Trophoblast cell (in vitro differentiated cells and primary cell): ENCODE measurements at regions not wholly inside any gene's neighbourhood (a gene's known extent, or its start where the extent isn't known, plus 50 kb on each side); places are given as distances from the start of the nearest gene placed in this dataset.

Experiments used
- DNase-seq, 2 donors: peaks; one replicate each; pipeline ENCODE4 v3.0.0-alpha.2; 2016
- H2AFZ ChIP-seq: 2 replicates; pipeline ENCODE4 v1.6.1; 2013; ENCODE audit warnings: low read length, moderate library complexity, mild to moderate bottlenecking; ENCODE audit not compliant: insufficient read depth, poor library complexity
- H2AK5ac ChIP-seq: 2 replicates; pipeline ENCODE4 v1.6.1; 2013; ENCODE audit warnings: mild to moderate bottlenecking, low read length
- H2BK120ac ChIP-seq: 2 replicates; pipeline ENCODE4 v1.6.1; 2013; ENCODE audit warnings: low read length, mild to moderate bottlenecking, moderate library complexity; ENCODE audit not compliant: insufficient read depth, poor library complexity
- H2BK12ac ChIP-seq: 2 replicates; pipeline ENCODE4 v1.6.1; 2013; ENCODE audit warnings: mild to moderate bottlenecking, low read length, moderate library complexity
- H2BK5ac ChIP-seq: 2 replicates; pipeline ENCODE4 v1.6.1; 2013; ENCODE audit warnings: low read length, low read depth, moderate library complexity, mild to moderate bottlenecking; ENCODE audit not compliant: poor library complexity
- H3K14ac ChIP-seq: 2 replicates; pipeline ENCODE4 v1.6.1; 2013; ENCODE audit warnings: mild to moderate bottlenecking, low read length
- H3K18ac ChIP-seq: 2 replicates; pipeline ENCODE4 v1.6.1; 2013; ENCODE audit warnings: mild to moderate bottlenecking, low read length
- H3K23ac ChIP-seq: 2 replicates; pipeline ENCODE4 v1.6.1; 2013; ENCODE audit warnings: low read length
- H3K27ac ChIP-seq: 2 replicates; pipeline ENCODE4 v1.5.1; 2013; ENCODE audit warnings: low read depth, mild to moderate bottlenecking, inconsistent platforms, low read length, moderate library complexity
- H3K27me3 ChIP-seq: 2 replicates; pipeline ENCODE4 v1.6.1; 2013; ENCODE audit warnings: inconsistent platforms, mild to moderate bottlenecking, low read length, moderate library complexity; ENCODE audit not compliant: insufficient read depth
- H3K36me3 ChIP-seq, 2 experiments: 1 replicate in 1 of 2; 2 replicates in 1 of 2; pipeline ENCODE4 v1.6.1; 2013; ENCODE audit warnings: low read length in 2 of 2, mild to moderate bottlenecking in 2 of 2, moderate library complexity in 1 of 2; ENCODE audit not compliant: insufficient read depth in 2 of 2, control insufficient read depth in 1 of 2
- H3K4ac ChIP-seq: 2 replicates; pipeline ENCODE4 v1.6.1; 2013; ENCODE audit warnings: low read depth, mild to moderate bottlenecking, low read length, moderate library complexity
- H3K4me1 ChIP-seq, 2 experiments: 1 replicate in 1 of 2; 2 replicates in 1 of 2; pipeline ENCODE4 v1.6.1; 2013; ENCODE audit warnings: low read length in 2 of 2, mild to moderate bottlenecking in 2 of 2, moderate library complexity in 1 of 2; ENCODE audit not compliant: insufficient read depth in 2 of 2, control insufficient read depth in 1 of 2
- H3K4me2 ChIP-seq: 2 replicates; pipeline ENCODE4 v1.6.1; 2013; ENCODE audit warnings: inconsistent platforms, mild to moderate bottlenecking, low read length, moderate library complexity
- H3K4me3 ChIP-seq: 2 replicates; pipeline ENCODE4 v1.5.1; 2013; ENCODE audit warnings: mild to moderate bottlenecking, low read depth, low read length, inconsistent platforms
- H3K79me1 ChIP-seq: one replicate; pipeline ENCODE4 v1.6.1; 2013; ENCODE audit warnings: low read length
- H3K79me2 ChIP-seq: 2 replicates; pipeline ENCODE4 v1.6.1; 2013; ENCODE audit warnings: low read length, mild to moderate bottlenecking; ENCODE audit not compliant: control insufficient read depth, insufficient read depth, poor library complexity
- H3K9ac ChIP-seq: 2 replicates; pipeline ENCODE4 v1.6.1; 2013; ENCODE audit warnings: mild to moderate bottlenecking, low read length
- H3K9me3 ChIP-seq: 2 replicates; pipeline ENCODE4 v1.6.1; 2013; ENCODE audit warnings: low read depth, mild to moderate bottlenecking, control low read depth, inconsistent platforms, low read length; ENCODE audit not compliant: insufficient read depth
- H4K12ac ChIP-seq: 2 replicates; pipeline ENCODE4 v1.6.1; 2013; ENCODE audit warnings: low read depth, mild to moderate bottlenecking, low read length, moderate library complexity
- H4K8ac ChIP-seq: 2 replicates; pipeline ENCODE4 v1.6.1; 2013; ENCODE audit warnings: low read depth, mild to moderate bottlenecking, low read length, moderate library complexity
- H4K91ac ChIP-seq: one replicate; pipeline ENCODE4 v1.6.1; 2013; ENCODE audit warnings: low read depth, mild to moderate bottlenecking, low read length, moderate library complexity
- WGBS: extraction: QIAGEN DNeasy Blood & Tissue Kit; methylation state at CpG from one replicate; pipeline ENCODE4 v1.1.7; 2013; ENCODE audit warnings: missing lambda C conversion rate; ENCODE audit not compliant: insufficient read length, insufficient coverage; ENCODE audit errors: extremely low coverage; 5-methylcytosine and 5-hydroxymethylcytosine counted together

DNA sequence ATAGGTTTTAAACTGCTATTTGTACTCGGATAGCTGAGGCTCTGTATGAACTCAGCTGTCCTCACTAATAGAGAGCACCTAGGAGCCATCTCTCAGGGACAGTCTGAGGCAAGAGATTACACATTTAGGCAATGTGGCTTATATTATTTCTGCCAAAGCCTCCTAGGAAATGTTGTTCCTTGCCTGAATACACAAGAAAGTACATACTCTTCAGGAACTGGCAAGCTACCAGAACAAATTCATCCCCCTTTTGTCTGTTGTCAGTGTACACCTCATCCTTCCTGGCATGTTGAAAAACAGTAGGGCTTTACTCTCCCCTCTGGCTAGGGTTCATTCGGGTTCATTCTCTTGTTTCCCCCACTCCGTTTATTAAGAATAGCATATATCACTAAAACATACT, 615.9 kb upstream of the FAT3 start:
- Histone ChIP-seq H4K8ac (no peak overlapping the region), H2AFZ (no peak overlapping the region), H3K79me2 (no peaks in the 10 kb centered on the region), H2BK12ac (no peak overlapping the region), H3K4me1 (no peaks in the 10 kb centered on the region), H3K23ac (no peak overlapping the region), H3K27ac (no peak overlapping the region), H3K27me3 (no peaks in the 10 kb centered on the region), H3K4ac (no peak overlapping the region), H2BK120ac (no peak overlapping the region), H3K9me3 (no peaks in the 10 kb centered on the region), H3K36me3 (no peaks in the 10 kb centered on the region), H3K14ac (no peak overlapping the region), H3K4me3 (no peak overlapping the region), H3K9ac (no peak overlapping the region), H3K18ac (no peak overlapping the region), H3K79me1 (no peaks in the 10 kb centered on the region), H4K12ac (no peak overlapping the region), H3K4me2 (no peak overlapping the region), H4K91ac (no peak overlapping the region), H2AK5ac (no peak overlapping the region), H2BK5ac (no peak overlapping the region)
- no CpG with 5 or more reads among the region's 3 CpGs for WGBS
- DNase-seq: no peak

DNA sequence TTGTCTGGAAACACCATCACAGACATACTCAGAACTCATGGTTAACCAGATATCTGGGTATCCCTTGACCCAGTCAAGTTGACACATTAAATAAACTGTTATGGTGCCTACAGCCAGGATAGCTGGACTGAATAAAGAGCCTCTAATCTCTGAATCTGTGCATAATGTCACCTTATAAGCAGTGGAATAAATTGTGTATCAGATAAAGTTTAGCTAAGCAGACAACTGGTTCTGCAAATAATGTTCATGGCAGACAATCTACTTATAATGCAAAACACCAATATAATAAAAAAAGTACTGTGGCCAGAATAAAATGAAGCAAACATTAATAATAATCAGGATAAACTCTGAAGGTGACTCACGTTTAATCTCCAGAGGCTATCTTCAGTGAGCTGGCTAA, 628.5 kb upstream of the FAT3 start:
- H4K91ac ChIP-seq: no peak overlapping the region
- no peaks in the 10 kb centered on the region for H3K79me2 ChIP-seq
- no peak overlapping the region for H4K12ac ChIP-seq
- H3K9ac ChIP-seq: no peak overlapping the region
- H2BK5ac ChIP-seq: no peak overlapping the region
- no peak overlapping the region for H2BK12ac ChIP-seq
- no peak overlapping the region for H3K4ac ChIP-seq
- no peaks in the 10 kb centered on the region for H3K4me1 ChIP-seq
- H3K9me3 ChIP-seq: no peaks in the 10 kb centered on the region
- no peak overlapping the region for H3K18ac ChIP-seq
- no peaks in the 10 kb centered on the region for H3K36me3 ChIP-seq
- H3K27me3 ChIP-seq: no peaks in the 10 kb centered on the region
- no peak overlapping the region for H3K27ac ChIP-seq
- H2AK5ac ChIP-seq: no peak overlapping the region
- no peak for DNase-seq
- H3K23ac ChIP-seq: no peak overlapping the region
- H4K8ac ChIP-seq: no peak overlapping the region
- H2AFZ ChIP-seq: no peak overlapping the region
- no CpG with 5 or more reads among the region's 1 CpG for WGBS
- no peak overlapping the region for H3K4me2 ChIP-seq
- no peak overlapping the region for H3K14ac ChIP-seq
- H3K79me1 ChIP-seq: no peaks in the 10 kb centered on the region
- H3K4me3 ChIP-seq: no peak overlapping the region
- H2BK120ac ChIP-seq: no peak overlapping the region

DNA sequence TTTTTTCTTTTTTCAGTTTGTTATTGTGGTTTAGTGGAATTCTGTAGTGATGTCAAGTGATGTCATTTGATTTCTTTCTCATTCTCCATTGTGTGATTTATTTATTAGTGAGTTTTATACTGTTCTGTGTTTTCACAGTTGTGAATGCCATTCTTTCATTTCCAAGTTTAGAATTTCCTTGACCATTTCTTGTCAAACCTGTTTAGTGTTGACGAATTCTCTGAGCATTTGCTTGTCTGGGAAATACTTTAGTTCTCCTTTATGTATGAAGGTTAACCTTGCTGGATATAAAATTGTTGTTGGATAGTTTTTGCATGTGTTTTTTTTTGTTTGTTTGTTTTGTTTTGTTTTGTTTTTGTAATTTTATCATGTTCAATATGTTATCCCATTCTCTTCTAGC, 633.6 kb upstream of the FAT3 start:
- H3K4me2 ChIP-seq: no peak overlapping the region
- H3K9ac ChIP-seq: no peak overlapping the region
- no peaks in the 10 kb centered on the region for H3K79me2 ChIP-seq
- peak in 1 of 2 donors; percentile 56 for DNase-seq
- no peak overlapping the region for H2AK5ac ChIP-seq
- H4K8ac ChIP-seq: no peak overlapping the region
- H3K9me3 ChIP-seq: no peaks in the 10 kb centered on the region
- no peak overlapping the region for H3K18ac ChIP-seq
- no peak overlapping the region for H2BK12ac ChIP-seq
- no CpG with 5 or more reads among the region's 1 CpG for WGBS
- H3K14ac ChIP-seq: no peak overlapping the region
- no peak overlapping the region for H3K4ac ChIP-seq
- H3K79me1 ChIP-seq: no peaks in the 10 kb centered on the region
- no peak overlapping the region for H2BK120ac ChIP-seq
- no peaks in the 10 kb centered on the region for H3K27me3 ChIP-seq
- H3K4me3 ChIP-seq: no peak overlapping the region
- no peak overlapping the region for H4K91ac ChIP-seq
- H3K23ac ChIP-seq: no peak overlapping the region
- H3K4me1 ChIP-seq: no peaks in the 10 kb centered on the region
- no peaks in the 10 kb centered on the region for H3K36me3 ChIP-seq
- H2AFZ ChIP-seq: no peak overlapping the region
- H4K12ac ChIP-seq: no peak overlapping the region
- no peak overlapping the region for H2BK5ac ChIP-seq
- H3K27ac ChIP-seq: no peak overlapping the region

DNA sequence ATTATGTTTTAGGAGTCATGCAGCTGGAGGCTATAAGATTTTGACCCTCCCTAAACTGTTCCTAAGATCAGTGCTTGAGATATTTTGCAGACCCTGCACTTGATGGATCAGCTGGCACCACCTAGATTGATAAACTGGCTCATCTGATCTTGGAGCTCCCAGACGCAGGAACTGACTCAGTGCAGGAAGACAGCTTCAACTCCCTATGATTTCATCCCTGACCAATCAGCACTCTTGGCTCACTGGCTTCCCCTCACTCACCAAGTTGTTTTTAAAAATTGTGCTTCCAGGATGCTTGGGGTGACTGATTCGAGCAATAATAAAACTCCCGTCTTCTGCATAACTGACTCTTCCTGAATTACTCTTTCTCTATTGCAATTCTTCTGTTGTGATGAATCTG, 637.5 kb upstream of the FAT3 start:
- Histone ChIP-seq H2AK5ac (no peak overlapping the region), H2AFZ (no peak overlapping the region), H3K79me2 (no peaks in the 10 kb centered on the region), H4K8ac (no peak overlapping the region), H2BK12ac (no peak overlapping the region), H3K4me2 (no peak overlapping the region), H4K91ac (no peak overlapping the region), H3K18ac (no peak overlapping the region), H3K4me1 (no peaks in the 10 kb centered on the region), H2BK120ac (no peak overlapping the region), H3K9me3 (no peaks in the 10 kb centered on the region), H3K23ac (no peak overlapping the region), H3K4me3 (no peak overlapping the region), H3K4ac (no peak overlapping the region), H4K12ac (no peak overlapping the region), H3K14ac (no peak overlapping the region), H3K79me1 (no peaks in the 10 kb centered on the region), H3K9ac (no peak overlapping the region), H3K27me3 (no peaks in the 10 kb centered on the region), H3K36me3 (no peaks in the 10 kb centered on the region), H2BK5ac (no peak overlapping the region), H3K27ac (no peak overlapping the region)
- DNase-seq: no peak
- no CpG with 5 or more reads among the region's 3 CpGs for WGBS
